ENCODE measurements at regions not wholly inside any gene's neighbourhood (a gene's known extent, or its start where the extent isn't known, plus 50 kb on each side); places are given as distances from the start of the nearest gene placed in this dataset.

DNA sequence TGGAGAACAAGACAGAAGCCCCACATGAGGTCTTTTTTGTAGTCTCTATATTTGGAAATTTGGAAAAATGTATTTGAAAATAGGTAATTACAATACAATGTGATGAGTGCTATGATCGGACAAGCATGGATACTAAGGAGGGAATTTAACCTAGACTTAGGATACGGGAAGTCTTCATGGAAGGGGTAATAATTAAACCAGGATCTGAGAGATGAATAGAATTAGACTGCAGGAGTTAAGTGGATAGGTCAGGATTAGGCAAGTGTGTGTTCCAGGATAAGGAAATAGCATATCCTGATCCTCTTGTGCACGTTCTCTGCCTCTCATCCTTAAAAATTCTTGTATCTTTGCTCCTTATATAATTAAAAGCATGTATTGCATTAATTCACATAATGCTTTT lies 223.3 kb upstream of the PRICKLE1 start:
- Histone ChIP-seq H3K27ac (ENCODE audit: low read depth in 1 of 2, low read length in 1 of 2) (no peak overlapping the region), H3K36me3 (ENCODE audit: control insufficient read depth in 2 of 2, insufficient read depth in 2 of 2, low read length in 1 of 2) (no peaks in the 10 kb centered on the region), H3K27me3 (ENCODE audit: control insufficient read depth in 2 of 2, insufficient read depth in 1 of 2, low read length in 1 of 2) (no peaks in the 10 kb centered on the region), H3K4me3 (ENCODE audit: low read length in 2 of 2) (no peak overlapping the region), H3K4me1 (ENCODE audit: control insufficient read depth in 2 of 2, insufficient read depth in 2 of 2, low read length in 2 of 2) (no peaks in the 10 kb centered on the region), H3K9me3 (ENCODE audit: control insufficient read depth in 2 of 2, insufficient read depth in 1 of 2, low read length in 1 of 2) (no peaks in the 10 kb centered on the region)
- DNase-seq (ENCODE audit: low read depth in 6 of 9, low spot score in 9 of 9): no peak
- 95% methylated on average over 3 of the region's 3 CpGs for WGBS

DNA sequence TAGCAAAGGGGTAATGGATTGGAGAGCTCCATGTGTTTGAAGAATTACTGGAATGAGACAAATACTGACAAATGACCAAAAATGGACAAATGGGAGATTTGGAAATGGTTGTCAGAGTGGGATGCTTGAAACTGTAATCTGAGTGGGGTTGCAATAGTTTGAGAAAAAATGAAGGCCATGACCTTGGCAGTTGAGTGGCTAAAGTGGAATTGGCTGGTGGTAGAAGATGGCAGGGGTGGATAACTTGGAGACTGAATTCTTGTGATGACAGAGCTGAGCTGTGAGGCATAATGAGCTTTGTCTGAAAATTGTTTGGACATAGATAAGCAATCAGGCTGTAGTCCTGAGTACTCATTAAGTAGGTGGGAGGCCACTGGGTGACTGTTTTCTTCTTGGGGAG lies 222.5 kb upstream of the PRICKLE1 start:
- DNase-seq (ENCODE audit: low read depth in 6 of 9, low spot score in 9 of 9): no peak
- no peaks in the 10 kb centered on the region for H3K36me3 ChIP-seq (ENCODE audit: control insufficient read depth in 2 of 2, insufficient read depth in 2 of 2, low read length in 1 of 2)
- no peaks in the 10 kb centered on the region for H3K4me1 ChIP-seq (ENCODE audit: control insufficient read depth in 2 of 2, insufficient read depth in 2 of 2, low read length in 2 of 2)
- H3K9me3 ChIP-seq (ENCODE audit: control insufficient read depth in 2 of 2, insufficient read depth in 1 of 2, low read length in 1 of 2): no peaks in the 10 kb centered on the region
- H3K27ac ChIP-seq (ENCODE audit: low read depth in 1 of 2, low read length in 1 of 2): no peak overlapping the region
- H3K4me3 ChIP-seq (ENCODE audit: low read length in 2 of 2): no peak overlapping the region
- no peaks in the 10 kb centered on the region for H3K27me3 ChIP-seq (ENCODE audit: control insufficient read depth in 2 of 2, insufficient read depth in 1 of 2, low read length in 1 of 2)

DNA sequence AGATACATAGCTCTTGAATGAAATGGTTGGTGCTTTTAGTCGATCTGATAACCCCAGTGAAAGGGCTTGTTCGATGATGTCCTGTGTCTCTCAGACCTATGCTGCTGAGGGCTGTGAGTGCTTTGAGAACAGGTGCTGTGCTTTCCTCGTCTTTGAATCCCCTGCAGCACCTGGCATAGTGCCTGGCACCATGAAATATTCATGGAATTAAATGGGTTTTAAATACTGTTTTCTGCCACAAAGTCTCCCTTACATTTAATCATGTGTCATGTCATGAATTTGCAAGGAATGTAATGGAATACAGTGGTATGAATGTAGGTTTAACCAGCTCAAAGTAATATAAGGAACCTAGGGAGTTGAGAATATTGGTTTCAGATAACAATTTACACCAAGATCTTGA lies 220.5 kb upstream of the PRICKLE1 start:
- WGBS: 61% methylated on average over 3 of the region's 3 CpGs
- H3K4me3 ChIP-seq (ENCODE audit: low read length in 2 of 2): no peak overlapping the region
- H3K9me3 ChIP-seq (ENCODE audit: control insufficient read depth in 2 of 2, insufficient read depth in 1 of 2, low read length in 1 of 2): no peaks in the 10 kb centered on the region
- no peak for DNase-seq (ENCODE audit: low read depth in 6 of 9, low spot score in 9 of 9)
- no peaks in the 10 kb centered on the region for H3K4me1 ChIP-seq (ENCODE audit: control insufficient read depth in 2 of 2, insufficient read depth in 2 of 2, low read length in 2 of 2)
- H3K36me3 ChIP-seq (ENCODE audit: control insufficient read depth in 2 of 2, insufficient read depth in 2 of 2, low read length in 1 of 2): no peaks in the 10 kb centered on the region
- no peak overlapping the region for H3K27ac ChIP-seq (ENCODE audit: low read depth in 1 of 2, low read length in 1 of 2)
- no peaks in the 10 kb centered on the region for H3K27me3 ChIP-seq (ENCODE audit: control insufficient read depth in 2 of 2, insufficient read depth in 1 of 2, low read length in 1 of 2)

DNA sequence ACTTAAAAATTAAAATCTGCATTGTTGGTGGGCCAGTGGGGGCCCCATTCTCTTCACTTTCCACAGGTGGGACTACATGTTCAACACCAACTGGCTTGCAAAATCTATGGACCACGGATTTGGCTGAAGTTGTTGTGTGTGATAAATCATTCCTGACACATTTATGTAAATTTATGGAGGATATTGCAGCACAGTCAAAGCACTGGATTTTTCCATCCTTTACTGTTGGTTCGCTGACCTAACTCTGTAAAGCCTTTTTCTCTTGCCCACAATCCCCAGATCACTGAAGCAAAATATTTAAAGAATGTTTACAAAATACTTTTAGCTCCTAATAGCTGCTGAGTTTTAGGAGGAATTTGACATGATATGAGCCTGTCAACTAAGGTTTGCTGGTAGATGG lies 219.7 kb upstream of the PRICKLE1 start:
- 71% methylated on average over 2 of the region's 2 CpGs for WGBS
- Histone ChIP-seq H3K4me1 (ENCODE audit: control insufficient read depth in 2 of 2, insufficient read depth in 2 of 2, low read length in 2 of 2) (no peaks in the 10 kb centered on the region), H3K4me3 (ENCODE audit: low read length in 2 of 2) (no peak overlapping the region), H3K27ac (ENCODE audit: low read depth in 1 of 2, low read length in 1 of 2) (no peak overlapping the region), H3K27me3 (ENCODE audit: control insufficient read depth in 2 of 2, insufficient read depth in 1 of 2, low read length in 1 of 2) (no peaks in the 10 kb centered on the region), H3K36me3 (ENCODE audit: control insufficient read depth in 2 of 2, insufficient read depth in 2 of 2, low read length in 1 of 2) (no peaks in the 10 kb centered on the region), H3K9me3 (ENCODE audit: control insufficient read depth in 2 of 2, insufficient read depth in 1 of 2, low read length in 1 of 2) (no peaks in the 10 kb centered on the region)
- DNase-seq (ENCODE audit: low read depth in 6 of 9, low spot score in 9 of 9): no peak

DNA sequence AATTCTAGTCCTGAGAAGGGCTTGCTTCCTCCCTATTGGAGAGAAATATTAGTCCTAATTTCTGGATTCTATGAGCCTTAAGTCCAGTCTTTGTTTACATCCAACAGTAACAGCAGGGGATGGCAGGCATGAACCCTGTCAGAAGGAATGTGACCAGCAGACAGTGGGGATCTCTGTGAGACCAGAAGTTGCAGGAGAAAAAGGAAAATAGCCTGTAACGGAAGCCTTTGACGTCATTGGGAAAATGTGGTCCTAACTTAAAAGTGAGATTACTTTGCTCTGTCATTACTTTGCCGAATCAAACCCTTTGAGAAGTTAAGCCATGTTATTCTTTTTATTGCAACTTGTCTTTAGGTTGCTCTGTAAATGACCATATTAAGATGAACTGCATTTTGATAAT lies 218.2 kb upstream of the PRICKLE1 start:
- Histone ChIP-seq H3K4me3 (ENCODE audit: low read length in 2 of 2) (no peak overlapping the region), H3K4me1 (ENCODE audit: control insufficient read depth in 2 of 2, insufficient read depth in 2 of 2, low read length in 2 of 2) (no peaks in the 10 kb centered on the region), H3K9me3 (ENCODE audit: control insufficient read depth in 2 of 2, insufficient read depth in 1 of 2, low read length in 1 of 2) (no peaks in the 10 kb centered on the region), H3K27me3 (ENCODE audit: control insufficient read depth in 2 of 2, insufficient read depth in 1 of 2, low read length in 1 of 2) (no peaks in the 10 kb centered on the region), H3K36me3 (ENCODE audit: control insufficient read depth in 2 of 2, insufficient read depth in 2 of 2, low read length in 1 of 2) (no peaks in the 10 kb centered on the region), H3K27ac (ENCODE audit: low read depth in 1 of 2, low read length in 1 of 2) (no peak overlapping the region)
- 97% methylated on average over 3 of the region's 3 CpGs for WGBS
- DNase-seq (ENCODE audit: low read depth in 6 of 9, low spot score in 9 of 9): no peak

DNA sequence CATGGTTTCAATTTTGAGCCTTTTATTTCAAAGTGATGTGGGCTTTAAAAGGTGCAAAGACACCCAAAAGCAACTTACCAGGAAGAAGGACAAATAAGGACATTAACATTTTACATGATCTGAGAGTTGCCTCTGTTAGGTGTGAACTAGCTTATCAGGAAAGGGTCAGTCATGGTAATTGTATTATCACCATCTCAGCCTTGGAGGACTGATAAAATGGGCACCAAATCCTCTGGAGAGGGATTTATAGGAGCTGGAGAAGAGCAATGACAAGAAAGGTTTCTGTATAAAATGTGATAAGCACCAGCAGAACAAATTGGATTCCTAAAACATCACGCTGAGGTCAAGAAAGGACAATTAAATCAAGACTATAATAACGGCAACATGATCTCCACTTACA lies 217.7 kb upstream of the PRICKLE1 start:
- Histone ChIP-seq H3K9me3 (ENCODE audit: control insufficient read depth in 2 of 2, insufficient read depth in 1 of 2, low read length in 1 of 2) (no peaks in the 10 kb centered on the region), H3K36me3 (ENCODE audit: control insufficient read depth in 2 of 2, insufficient read depth in 2 of 2, low read length in 1 of 2) (no peaks in the 10 kb centered on the region), H3K27me3 (ENCODE audit: control insufficient read depth in 2 of 2, insufficient read depth in 1 of 2, low read length in 1 of 2) (no peaks in the 10 kb centered on the region), H3K4me1 (ENCODE audit: control insufficient read depth in 2 of 2, insufficient read depth in 2 of 2, low read length in 2 of 2) (no peaks in the 10 kb centered on the region), H3K27ac (ENCODE audit: low read depth in 1 of 2, low read length in 1 of 2) (no peak overlapping the region), H3K4me3 (ENCODE audit: low read length in 2 of 2) (no peak overlapping the region)
- no peak for DNase-seq (ENCODE audit: low read depth in 6 of 9, low spot score in 9 of 9)
- WGBS: 96% methylated on average over 2 of the region's 2 CpGs

DNA sequence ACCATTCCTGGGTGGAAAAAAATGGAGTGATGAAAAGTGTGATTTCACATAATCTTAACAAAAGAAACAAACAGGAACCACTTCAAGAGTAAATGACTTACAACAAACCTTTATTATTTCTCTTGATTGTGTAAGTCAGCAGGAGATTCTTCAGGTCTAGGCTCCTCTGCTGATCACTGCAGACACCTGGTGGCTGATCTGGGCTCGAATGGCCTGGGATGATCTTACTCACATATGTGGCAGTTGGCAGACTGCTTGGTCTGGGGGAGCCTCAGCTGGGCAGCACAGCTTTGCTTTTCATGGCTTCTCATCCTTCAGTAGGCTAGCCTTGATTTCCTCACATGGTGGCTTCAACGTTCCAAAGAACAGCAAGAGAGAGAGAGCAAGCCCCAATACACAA lies 215.4 kb upstream of the PRICKLE1 start:
- no peak for DNase-seq (ENCODE audit: low read depth in 6 of 9, low spot score in 9 of 9)
- no peak overlapping the region for H3K27ac ChIP-seq (ENCODE audit: low read depth in 1 of 2, low read length in 1 of 2)
- H3K4me3 ChIP-seq (ENCODE audit: low read length in 2 of 2): no peak overlapping the region
- H3K4me1 ChIP-seq (ENCODE audit: control insufficient read depth in 2 of 2, insufficient read depth in 2 of 2, low read length in 2 of 2): no peaks in the 10 kb centered on the region
- no peaks in the 10 kb centered on the region for H3K27me3 ChIP-seq (ENCODE audit: control insufficient read depth in 2 of 2, insufficient read depth in 1 of 2, low read length in 1 of 2)
- H3K9me3 ChIP-seq (ENCODE audit: control insufficient read depth in 2 of 2, insufficient read depth in 1 of 2, low read length in 1 of 2): no peaks in the 10 kb centered on the region
- 77% methylated on average over 2 of the region's 2 CpGs for WGBS
- H3K36me3 ChIP-seq (ENCODE audit: control insufficient read depth in 2 of 2, insufficient read depth in 2 of 2, low read length in 1 of 2): no peaks in the 10 kb centered on the region

DNA sequence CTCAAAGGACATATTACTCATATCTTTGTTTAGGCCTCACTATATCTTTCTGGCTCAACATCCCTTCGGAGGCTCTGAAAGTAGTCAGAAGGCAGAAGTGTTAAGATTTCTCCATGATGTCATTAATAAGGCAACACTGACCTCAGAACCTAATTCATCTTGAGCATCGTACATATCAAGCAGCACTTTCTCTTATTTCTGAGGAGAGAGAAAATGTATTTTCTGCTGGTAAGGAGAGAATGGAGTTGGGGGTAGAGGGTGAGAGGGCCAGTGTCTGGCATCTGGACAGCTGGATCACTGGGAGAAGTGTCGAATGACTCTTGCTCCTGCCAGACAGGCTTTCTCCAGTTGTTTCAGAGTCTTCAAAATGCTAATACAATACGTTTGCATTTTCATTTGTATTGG lies 213.2 kb upstream of the PRICKLE1 start:
- WGBS: 86% methylated on average over 4 of the region's 4 CpGs
- H3K27me3 ChIP-seq (ENCODE audit: control insufficient read depth in 2 of 2, insufficient read depth in 1 of 2, low read length in 1 of 2): no peaks in the 10 kb centered on the region
- no peaks in the 10 kb centered on the region for H3K4me1 ChIP-seq (ENCODE audit: control insufficient read depth in 2 of 2, insufficient read depth in 2 of 2, low read length in 2 of 2)
- H3K4me3 ChIP-seq (ENCODE audit: low read length in 2 of 2): no peak overlapping the region
- H3K36me3 ChIP-seq (ENCODE audit: control insufficient read depth in 2 of 2, insufficient read depth in 2 of 2, low read length in 1 of 2): no peaks in the 10 kb centered on the region
- no peak overlapping the region for H3K27ac ChIP-seq (ENCODE audit: low read depth in 1 of 2, low read length in 1 of 2)
- DNase-seq (ENCODE audit: low read depth in 6 of 9, low spot score in 9 of 9): no peak
- H3K9me3 ChIP-seq (ENCODE audit: control insufficient read depth in 2 of 2, insufficient read depth in 1 of 2, low read length in 1 of 2): no peaks in the 10 kb centered on the region

DNA sequence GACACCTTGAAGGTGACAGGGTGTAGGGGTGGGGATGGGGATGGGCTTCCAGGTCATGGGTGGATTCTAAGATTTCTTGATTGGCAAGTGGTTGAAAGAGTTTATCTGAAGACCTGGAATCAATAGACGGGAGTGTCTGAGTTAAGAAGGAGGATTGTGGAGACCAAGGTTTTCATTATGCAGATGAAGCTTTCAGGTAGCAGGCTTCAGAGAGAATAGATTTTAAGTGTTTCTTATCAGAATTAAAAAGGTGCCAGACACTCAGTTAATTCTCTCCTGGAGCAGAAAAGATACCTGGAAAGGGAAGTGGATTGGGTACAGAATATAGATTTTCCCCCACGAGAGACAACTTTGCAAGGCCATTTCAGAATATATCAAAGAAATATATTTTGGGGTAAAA lies 211.7 kb upstream of the PRICKLE1 start:
- WGBS: 96% methylated on average over 2 of the region's 2 CpGs

DNA sequence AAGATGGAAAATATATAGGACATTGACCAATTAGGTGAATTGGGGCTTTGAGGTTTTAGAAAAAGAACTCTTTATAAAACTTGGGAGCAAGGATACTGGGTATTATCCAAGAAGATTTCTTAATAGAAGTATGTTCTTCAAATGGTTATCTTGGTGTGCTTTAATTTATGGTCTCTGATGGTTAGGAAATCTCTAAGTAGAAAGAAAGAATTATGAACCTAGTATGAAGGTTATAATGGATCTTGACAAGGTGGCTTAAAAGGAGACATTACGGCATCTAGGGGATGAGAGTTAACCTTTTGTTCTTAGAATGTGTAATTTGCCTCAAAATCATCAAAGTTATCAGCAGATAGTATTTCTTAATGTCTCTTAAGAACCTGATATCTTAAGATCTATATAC lies 210.4 kb upstream of the PRICKLE1 start:
- Histone ChIP-seq H3K4me1 (ENCODE audit: control insufficient read depth in 2 of 2, insufficient read depth in 2 of 2, low read length in 2 of 2) (no peaks in the 10 kb centered on the region), H3K4me3 (ENCODE audit: low read length in 2 of 2) (no peak overlapping the region), H3K27ac (ENCODE audit: low read depth in 1 of 2, low read length in 1 of 2) (no peak overlapping the region), H3K36me3 (ENCODE audit: control insufficient read depth in 2 of 2, insufficient read depth in 2 of 2, low read length in 1 of 2) (no peaks in the 10 kb centered on the region), H3K27me3 (ENCODE audit: control insufficient read depth in 2 of 2, insufficient read depth in 1 of 2, low read length in 1 of 2) (no peaks in the 10 kb centered on the region), H3K9me3 (ENCODE audit: control insufficient read depth in 2 of 2, insufficient read depth in 1 of 2, low read length in 1 of 2) (no peaks in the 10 kb centered on the region)
- DNase-seq (ENCODE audit: low read depth in 6 of 9, low spot score in 9 of 9): no peak
- 93% methylated on average over 1 of the region's 1 CpG for WGBS

More for the DNA sequence above, 211.7 kb upstream of the PRICKLE1 start:
- DNase-seq (ENCODE audit: low read depth in 6 of 9, low spot score in 9 of 9): no peak
- Histone ChIP-seq H3K4me3 (ENCODE audit: low read length in 2 of 2) (no peak overlapping the region), H3K36me3 (ENCODE audit: control insufficient read depth in 2 of 2, insufficient read depth in 2 of 2, low read length in 1 of 2) (no peaks in the 10 kb centered on the region), H3K27ac (ENCODE audit: low read depth in 1 of 2, low read length in 1 of 2) (no peak overlapping the region), H3K4me1 (ENCODE audit: control insufficient read depth in 2 of 2, insufficient read depth in 2 of 2, low read length in 2 of 2) (no peaks in the 10 kb centered on the region), H3K9me3 (ENCODE audit: control insufficient read depth in 2 of 2, insufficient read depth in 1 of 2, low read length in 1 of 2) (no peaks in the 10 kb centered on the region), H3K27me3 (ENCODE audit: control insufficient read depth in 2 of 2, insufficient read depth in 1 of 2, low read length in 1 of 2) (no peaks in the 10 kb centered on the region)

All from thymus (tissue), 11 donors.